ENCODE measurements at regions not wholly inside any gene's neighbourhood (a gene's known extent, or its start where the extent isn't known, plus 50 kb on each side); places are given as distances from the start of the nearest gene placed in this dataset.

DNA sequence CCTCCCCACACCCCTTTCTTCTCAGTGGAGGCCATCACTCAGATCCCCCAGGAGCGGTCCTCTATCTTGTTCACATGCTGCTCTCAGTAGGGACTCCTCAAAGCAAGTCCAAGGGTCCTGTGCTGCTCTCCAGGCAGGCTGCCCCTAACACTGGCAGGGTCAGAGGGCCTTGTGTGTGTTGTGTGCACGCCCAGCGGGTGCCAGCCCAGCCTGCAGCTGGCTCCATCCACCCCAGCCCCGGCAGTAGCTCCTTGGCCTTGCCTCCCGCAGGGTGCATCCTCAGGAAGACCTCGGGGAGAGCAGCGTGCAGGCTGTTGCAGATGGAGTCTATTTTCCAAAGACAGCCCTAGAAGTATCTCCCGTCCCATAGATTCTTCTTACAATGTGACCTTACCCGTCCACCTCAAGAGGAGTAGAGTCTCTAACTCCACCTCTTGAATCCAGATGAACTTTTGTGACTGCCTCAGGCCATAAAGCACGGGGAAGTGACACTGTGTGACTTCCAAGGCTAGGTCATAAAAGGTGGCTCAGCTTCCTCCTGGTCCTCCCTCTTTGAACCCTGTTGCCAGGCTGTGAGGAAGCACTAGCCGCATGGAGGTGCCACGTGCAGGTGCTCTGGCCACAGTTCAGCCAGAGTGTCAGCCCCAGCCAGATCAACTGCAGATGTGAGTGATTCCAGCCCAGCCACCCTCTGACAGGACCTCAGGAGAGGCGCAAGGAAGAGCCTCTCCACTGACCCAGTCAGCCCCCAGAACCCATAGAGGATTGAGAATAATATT is 531.6 kb downstream of the SHQ1 start:
- no peak overlapping the region for H3K4me2 ChIP-seq (ENCODE audit: low read depth, low read length, poor library complexity, severe bottlenecking)
- no peak for TF ChIP-seq EZH2phosphoT487 (conservative IDR thresholded peaks at IDR 0.05; ENCODE audit: low read length)
- TF ChIP-seq, protein P1, sequence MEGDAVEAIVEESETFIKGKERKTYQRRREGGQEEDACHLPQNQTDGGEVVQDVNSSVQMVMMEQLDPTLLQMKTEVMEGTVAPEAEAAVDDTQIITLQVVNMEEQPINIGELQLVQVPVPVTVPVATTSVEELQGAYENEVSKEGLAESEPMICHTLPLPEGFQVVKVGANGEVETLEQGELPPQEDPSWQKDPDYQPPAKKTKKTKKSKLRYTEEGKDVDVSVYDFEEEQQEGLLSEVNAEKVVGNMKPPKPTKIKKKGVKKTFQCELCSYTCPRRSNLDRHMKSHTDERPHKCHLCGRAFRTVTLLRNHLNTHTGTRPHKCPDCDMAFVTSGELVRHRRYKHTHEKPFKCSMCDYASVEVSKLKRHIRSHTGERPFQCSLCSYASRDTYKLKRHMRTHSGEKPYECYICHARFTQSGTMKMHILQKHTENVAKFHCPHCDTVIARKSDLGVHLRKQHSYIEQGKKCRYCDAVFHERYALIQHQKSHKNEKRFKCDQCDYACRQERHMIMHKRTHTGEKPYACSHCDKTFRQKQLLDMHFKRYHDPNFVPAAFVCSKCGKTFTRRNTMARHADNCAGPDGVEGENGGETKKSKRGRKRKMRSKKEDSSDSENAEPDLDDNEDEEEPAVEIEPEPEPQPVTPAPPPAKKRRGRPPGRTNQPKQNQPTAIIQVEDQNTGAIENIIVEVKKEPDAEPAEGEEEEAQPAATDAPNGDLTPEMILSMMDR (IDR thresholded peaks at IDR 0.05; ENCODE audit: insufficient read depth, low read length, poor library complexity, severe bottlenecking), result no peak

DNA sequence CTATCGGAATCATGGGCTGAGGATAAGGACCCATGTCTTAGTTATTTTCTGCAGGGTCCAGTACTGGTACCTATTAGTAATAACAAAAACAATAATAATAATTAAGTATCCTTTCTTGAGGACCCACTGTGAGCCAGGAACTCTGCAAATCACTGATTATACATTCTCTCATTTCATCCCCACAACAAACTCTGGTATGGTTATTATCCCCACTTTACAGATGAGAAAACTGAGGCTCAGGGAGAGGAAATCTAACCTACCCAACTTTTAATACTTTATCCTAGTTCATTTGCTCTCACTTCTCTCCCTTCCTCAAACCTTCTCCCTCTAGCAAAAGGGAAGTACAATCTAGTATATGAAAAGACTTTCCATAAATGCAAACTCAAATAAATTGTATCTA is 528.4 kb upstream of the PROK2 start:
- no peak for TF ChIP-seq EZH2phosphoT487 (conservative IDR thresholded peaks at IDR 0.05; ENCODE audit: low read length)

More for the DNA sequence above, 531.6 kb downstream of the SHQ1 start:
- no peaks in the 10 kb centered on the region for H3K79me2 ChIP-seq (ENCODE audit: insufficient read depth, low read length)
- H3K36me3 ChIP-seq (ENCODE audit: low read length), result no peaks in the 10 kb centered on the region
- H3K27ac ChIP-seq (ENCODE audit: low read depth, low read length), result no peak overlapping the region
- H3K9me2 ChIP-seq (replicated peaks; ENCODE audit: insufficient read depth, low read length), result no peaks in the 10 kb centered on the region
- H2AFZ ChIP-seq (ENCODE audit: low read depth, low read length, severe bottlenecking), result no peak overlapping the region
- no peaks in the 10 kb centered on the region for H3K9me3 ChIP-seq (ENCODE audit: insufficient read depth, low read length)
- no peak overlapping the region for H3K4me3 ChIP-seq (ENCODE audit: insufficient read depth, low read length, poor library complexity, severe bottlenecking)
- no peaks in the 10 kb centered on the region for H3F3A ChIP-seq (ENCODE audit: insufficient read depth)
- no peaks in the 10 kb centered on the region for H3K27me3 ChIP-seq (ENCODE audit: low read length)
- H4K20me1 ChIP-seq (ENCODE audit: low read depth, low read length), result no peaks in the 10 kb centered on the region
- no peak overlapping the region for H3K9ac ChIP-seq (ENCODE audit: low read length)

DNA sequence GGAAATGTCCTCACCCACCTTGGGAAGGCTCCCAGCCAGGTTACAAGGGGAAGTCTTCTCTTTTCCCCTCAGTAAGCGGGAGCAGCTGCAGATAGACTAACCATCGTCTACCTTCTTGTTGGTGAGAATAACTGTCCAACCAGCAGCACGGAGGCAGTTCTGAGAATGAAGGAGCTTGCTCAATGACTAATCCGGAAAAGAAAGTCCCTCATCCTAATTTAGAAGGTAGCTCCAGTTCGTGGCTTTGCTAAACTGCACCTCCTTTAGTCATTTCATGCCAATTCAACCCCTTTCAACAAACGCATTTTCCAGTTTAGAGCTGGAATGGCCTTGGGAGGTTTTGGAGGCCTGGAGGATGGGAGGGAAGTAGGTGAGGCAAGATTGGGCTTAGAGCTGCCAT is 527.4 kb upstream of the PROK2 start:
- TF ChIP-seq EZH2phosphoT487 (conservative IDR thresholded peaks at IDR 0.05; ENCODE audit: low read length), result no peak
- TF ChIP-seq, protein P1 (IDR thresholded peaks at IDR 0.05; ENCODE audit: insufficient read depth, low read length, poor library complexity, severe bottlenecking), result no peak
- H3K9me3 ChIP-seq (ENCODE audit: insufficient read depth, low read length), result no peaks in the 10 kb centered on the region
- no peak overlapping the region for H3K4me2 ChIP-seq (ENCODE audit: low read depth, low read length, poor library complexity, severe bottlenecking)
- no peaks in the 10 kb centered on the region for H4K20me1 ChIP-seq (ENCODE audit: low read depth, low read length)
- no peaks in the 10 kb centered on the region for H3K79me2 ChIP-seq (ENCODE audit: insufficient read depth, low read length)
- no peaks in the 10 kb centered on the region for H3K27me3 ChIP-seq (ENCODE audit: low read length)
- H3K36me3 ChIP-seq (ENCODE audit: low read length), result no peaks in the 10 kb centered on the region
- no peak overlapping the region for H3K27ac ChIP-seq (ENCODE audit: low read depth, low read length)
- no peak overlapping the region for H2AFZ ChIP-seq (ENCODE audit: low read depth, low read length, severe bottlenecking)
- H3K9me2 ChIP-seq (replicated peaks; ENCODE audit: insufficient read depth, low read length), result no peaks in the 10 kb centered on the region
- H3F3A ChIP-seq (ENCODE audit: insufficient read depth), result no peaks in the 10 kb centered on the region
- no peak overlapping the region for H3K9ac ChIP-seq (ENCODE audit: low read length)
- H3K4me3 ChIP-seq (ENCODE audit: insufficient read depth, low read length, poor library complexity, severe bottlenecking), result no peak overlapping the region

More for the DNA sequence above, 528.4 kb upstream of the PROK2 start:
- Histone ChIP-seq H3K27me3 (ENCODE audit: low read length) (no peaks in the 10 kb centered on the region), H3K4me3 (ENCODE audit: insufficient read depth, low read length, poor library complexity, severe bottlenecking) (no peak overlapping the region), H3K9me3 (ENCODE audit: insufficient read depth, low read length) (no peaks in the 10 kb centered on the region), H3K9me2 (replicated peaks; ENCODE audit: insufficient read depth, low read length) (no peaks in the 10 kb centered on the region), H3F3A (ENCODE audit: insufficient read depth) (no peaks in the 10 kb centered on the region), H2AFZ (ENCODE audit: low read depth, low read length, severe bottlenecking) (no peak overlapping the region), H3K79me2 (ENCODE audit: insufficient read depth, low read length) (no peaks in the 10 kb centered on the region), H3K9ac (ENCODE audit: low read length) (no peak overlapping the region), H3K4me2 (ENCODE audit: low read depth, low read length, poor library complexity, severe bottlenecking) (no peak overlapping the region), H4K20me1 (ENCODE audit: low read depth, low read length) (no peaks in the 10 kb centered on the region), H3K36me3 (ENCODE audit: low read length) (no peaks in the 10 kb centered on the region), H3K27ac (ENCODE audit: low read depth, low read length) (no peak overlapping the region)

DNA sequence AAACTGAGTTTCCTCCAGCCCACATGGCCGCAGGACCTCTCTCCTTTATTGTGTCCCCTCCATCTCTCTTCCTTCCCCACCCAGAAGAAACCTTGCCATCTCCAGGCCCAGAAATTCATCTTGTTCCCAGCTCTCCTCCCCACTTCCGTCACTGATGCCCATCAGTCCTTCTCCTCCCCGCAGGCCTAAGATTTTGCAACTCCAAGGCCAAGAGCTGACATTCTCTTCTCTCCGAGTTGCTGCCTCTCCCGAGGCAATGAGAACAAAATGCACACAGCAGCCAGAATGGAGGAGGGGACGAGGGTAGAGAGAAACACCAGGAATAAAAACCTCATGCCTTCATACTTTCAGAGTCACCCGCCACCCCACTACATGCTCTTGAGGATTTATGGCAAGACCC is 526.5 kb upstream of the PROK2 start:
- Histone ChIP-seq H3K27ac (ENCODE audit: low read depth, low read length) (no peak overlapping the region), H3K9ac (ENCODE audit: low read length) (no peak overlapping the region), H3K27me3 (ENCODE audit: low read length) (no peaks in the 10 kb centered on the region), H3K4me2 (ENCODE audit: low read depth, low read length, poor library complexity, severe bottlenecking) (no peak overlapping the region), H2AFZ (ENCODE audit: low read depth, low read length, severe bottlenecking) (no peak overlapping the region), H3F3A (ENCODE audit: insufficient read depth) (no peaks in the 10 kb centered on the region), H3K9me3 (ENCODE audit: insufficient read depth, low read length) (no peaks in the 10 kb centered on the region), H4K20me1 (ENCODE audit: low read depth, low read length) (no peaks in the 10 kb centered on the region), H3K4me3 (ENCODE audit: insufficient read depth, low read length, poor library complexity, severe bottlenecking) (no peak overlapping the region), H3K79me2 (ENCODE audit: insufficient read depth, low read length) (no peaks in the 10 kb centered on the region), H3K36me3 (ENCODE audit: low read length) (no peaks in the 10 kb centered on the region), H3K9me2 (replicated peaks; ENCODE audit: insufficient read depth, low read length) (no peaks in the 10 kb centered on the region)
- TF ChIP-seq, protein P1 (IDR thresholded peaks at IDR 0.05; ENCODE audit: insufficient read depth, low read length, poor library complexity, severe bottlenecking), result no peak

Measured in SU-DHL-6 (cell line).